OCI-LY1 (cell line): ENCODE measurements at regions not wholly inside any gene's neighbourhood (a gene's known extent, or its start where the extent isn't known, plus 50 kb on each side); places are given as distances from the start of the nearest gene placed in this dataset.

Source experiments
- H2AFZ ChIP-seq: fragments of 200-600 bp; sonication (generic), shearing (Covaris generic); 2 replicates; pipeline ENCODE4 v1.6.0; 2014; ENCODE audit warnings: antibody characterized with exemption, mild to moderate bottlenecking, low read length
- H3F3A ChIP-seq: fragments of 200-600 bp; sonication (generic), shearing (Covaris generic); 2 replicates; pipeline ENCODE4 v1.6.0; 2014; ENCODE audit warnings: mild to moderate bottlenecking, antibody characterized with exemption, low read length, moderate library complexity; ENCODE audit not compliant: insufficient read depth
- H3K27ac ChIP-seq: fragments of 200-600 bp; sonication (generic); 2 replicates; pipeline ENCODE4 v1.5.1; 2014; ENCODE audit warnings: low read length, mixed run types, mild to moderate bottlenecking, low read depth; ENCODE audit not compliant: poor library complexity, severe bottlenecking
- H3K27me3 ChIP-seq: fragments of 200-600 bp; sonication (generic); 2 replicates; pipeline ENCODE4 v1.6.0; 2014; ENCODE audit warnings: antibody characterized with exemption, mild to moderate bottlenecking, low read length, moderate library complexity; ENCODE audit not compliant: insufficient read depth
- H3K36me3 ChIP-seq: fragments of 200-600 bp; sonication (generic); 2 replicates; pipeline ENCODE4 v1.6.1; 2014; ENCODE audit warnings: mild to moderate bottlenecking, antibody characterized with exemption, low read length, moderate library complexity, mixed read lengths; ENCODE audit not compliant: insufficient read depth
- H3K4me1 ChIP-seq: fragments of 200-600 bp; sonication (generic); 2 replicates; pipeline ENCODE4 v1.5.1; 2014; ENCODE audit warnings: mild to moderate bottlenecking, low read length, moderate library complexity; ENCODE audit not compliant: insufficient read depth, severe bottlenecking
- H3K4me2 ChIP-seq: fragments of 200-600 bp; sonication (generic), shearing (Covaris generic); 2 replicates; pipeline ENCODE4 v1.6.1; 2014; ENCODE audit warnings: low read length
- H3K4me3 ChIP-seq: fragments of 200-600 bp; sonication (generic); 2 replicates; pipeline ENCODE4 v1.5.1; 2014; ENCODE audit warnings: low read length, low read depth, mild to moderate bottlenecking, mixed read lengths; ENCODE audit not compliant: poor library complexity, severe bottlenecking
- H3K79me2 ChIP-seq: fragments of 200-600 bp; shearing (Covaris generic); 2 replicates; pipeline ENCODE4 v1.6.1; 2016; ENCODE audit warnings: mixed run types, low read length, mixed read lengths; ENCODE audit not compliant: insufficient read depth
- H3K9ac ChIP-seq: fragments of 200-600 bp; sonication (generic), shearing (Covaris generic); 2 replicates; pipeline ENCODE4 v1.6.1; 2014; ENCODE audit warnings: mild to moderate bottlenecking, low read length, mixed read lengths
- H3K9me2 ChIP-seq: fragments of 200-600 bp; sonication (generic), shearing (Covaris generic); 2 replicates; pipeline ENCODE4 v1.6.1; 2014; ENCODE audit warnings: low read depth, mild to moderate bottlenecking, low read length, mixed read lengths
- H3K9me3 ChIP-seq: fragments of 200-600 bp; shearing (Covaris generic); 2 replicates; pipeline ENCODE4 v1.6.1; 2014; ENCODE audit warnings: low read length, mixed read lengths
- H4K20me1 ChIP-seq: fragments of 200-600 bp; sonication (generic), shearing (Covaris generic); 2 replicates; pipeline ENCODE4 v1.6.0; 2016; ENCODE audit warnings: mild to moderate bottlenecking, low read length; ENCODE audit not compliant: insufficient read depth
- CTCF ChIP-seq: fragments of 200-600 bp; sonication (generic), shearing (Covaris generic); IDR thresholded peaks from 2 replicates; pipeline ENCODE4 v1.5.1; 2017; ENCODE audit warnings: mild to moderate bottlenecking, antibody characterized with exemption, low read length, moderate library complexity, mixed read lengths
- EZH2 ChIP-seq: fragments of 200-600 bp; sonication (generic), shearing (Covaris generic); IDR thresholded peaks from 2 replicates; pipeline ENCODE4 v1.8.0; 2017; ENCODE audit warnings: borderline replicate concordance, mixed run types, mild to moderate bottlenecking, antibody characterized with exemption, low read length, moderate library complexity, mixed read lengths

- H3K9me3 ChIP-seq: no peaks in the 10 kb centered on the region
- H3K36me3 ChIP-seq: no peaks in the 10 kb centered on the region
- no peaks in the 10 kb centered on the region for H3K27me3 ChIP-seq
- TF ChIP-seq EZH2: no peak
- no peak for TF ChIP-seq CTCF
- no peak overlapping the region for H3K27ac ChIP-seq
- H3K4me3 ChIP-seq: no peak overlapping the region
- H4K20me1 ChIP-seq: no peaks in the 10 kb centered on the region
- H2AFZ ChIP-seq: no peak overlapping the region
- no peaks in the 10 kb centered on the region for H3K79me2 ChIP-seq
- no peaks in the 10 kb centered on the region for H3F3A ChIP-seq
- H3K4me1 ChIP-seq: no peaks in the 10 kb centered on the region
- H3K9me2 ChIP-seq: no peaks in the 10 kb centered on the region
- no peak overlapping the region for H3K9ac ChIP-seq
- H3K4me2 ChIP-seq: no peak overlapping the region
Measured at GRCh38 chr14:34302654-34303053, 159.4 kb downstream of the SPTSSA start.

- no peak overlapping the region for H3K27ac ChIP-seq
- H3K4me2 ChIP-seq: no peak overlapping the region
- H3K9ac ChIP-seq: no peak overlapping the region
- H3K79me2 ChIP-seq: no peaks in the 10 kb centered on the region
- H3K4me1 ChIP-seq: no peaks in the 10 kb centered on the region
- no peak overlapping the region for H3K4me3 ChIP-seq
- no peaks in the 10 kb centered on the region for H3K27me3 ChIP-seq
- H3K9me2 ChIP-seq: no peaks in the 10 kb centered on the region
- no peaks in the 10 kb centered on the region for H3K36me3 ChIP-seq
- H3K9me3 ChIP-seq: no peaks in the 10 kb centered on the region
- no peak overlapping the region for H2AFZ ChIP-seq
- no peaks in the 10 kb centered on the region for H4K20me1 ChIP-seq
- no peak for TF ChIP-seq EZH2
- peak; percentile 73 for TF ChIP-seq CTCF
- no peaks in the 10 kb centered on the region for H3F3A ChIP-seq
Measured at GRCh38 chr14:34300882-34301734, 160.9 kb downstream of the SPTSSA start.

DNA sequence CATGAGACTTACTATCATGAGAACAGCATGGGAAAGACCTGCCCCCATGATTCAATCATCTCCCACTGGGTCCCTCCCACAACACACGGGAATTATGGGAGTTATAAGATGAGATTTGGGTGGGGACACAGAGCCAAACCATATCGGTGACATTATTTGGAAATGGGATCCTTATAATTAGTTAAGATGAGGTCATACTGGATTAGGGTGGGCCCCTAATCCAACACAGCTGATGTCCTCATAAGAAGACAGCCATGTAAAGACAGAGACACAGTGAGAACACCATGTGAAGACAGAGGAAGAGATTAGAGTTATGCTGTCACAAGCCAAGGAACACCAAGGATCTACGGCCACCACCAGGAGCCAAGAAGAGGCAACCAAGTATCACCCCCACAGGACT lies 161.7 kb downstream of the SPTSSA start:
- TF ChIP-seq EZH2 (no peak), CTCF (no peak)
- Histone ChIP-seq H3K79me2 (no peaks in the 10 kb centered on the region), H4K20me1 (no peaks in the 10 kb centered on the region), H3K9me3 (no peaks in the 10 kb centered on the region), H3K4me1 (no peaks in the 10 kb centered on the region), H3F3A (no peaks in the 10 kb centered on the region), H3K4me2 (no peak overlapping the region), H3K9me2 (no peaks in the 10 kb centered on the region), H3K4me3 (no peak overlapping the region), H3K27ac (no peak overlapping the region), H3K27me3 (no peaks in the 10 kb centered on the region), H3K9ac (no peak overlapping the region), H3K36me3 (no peaks in the 10 kb centered on the region), H2AFZ (no peak overlapping the region)
